GM19455 (cell line): ENCODE measurements at regions not wholly inside any gene's neighbourhood (a gene's known extent, or its start where the extent isn't known, plus 50 kb on each side); places are given as distances from the start of the nearest gene placed in this dataset.
A peak's percentile ranks its signal among the peaks of the same experiment; 100 is the strongest.

Experiments used
- ATAC-seq: cut with Tn5 transposase; IDR thresholded peaks from one replicate; pipeline ENCODE4 v1.9.1; 2021; ENCODE audit not compliant: unreplicated experiment

- no peak for ATAC-seq
Measured at GRCh38 chr2:181332044-181332605, 125.1 kb upstream of the ITGA4 start.

GRCh38 chr2:181334158-181334826 is 122.9 kb upstream of the ITGA4 start:
- no peak for ATAC-seq

GRCh38 chr2:181340891-181341290 is 116.3 kb upstream of the ITGA4 start:
- no peak for ATAC-seq

- ATAC-seq, result no peak
Measured at GRCh38 chr2:181341855-181342600, 115.2 kb upstream of the ITGA4 start.

- peak; percentile 93 for ATAC-seq
Measured at GRCh38 chr2:181348107-181348837, 108.9 kb upstream of the ITGA4 start.

GRCh38 chr2:181352158-181352557 is 105.0 kb upstream of the ITGA4 start:
- ATAC-seq, result no peak

GRCh38 chr2:181354626-181355025 is 102.6 kb upstream of the ITGA4 start:
- ATAC-seq, result no peak

GRCh38 chr2:181356526-181357130 is 100.6 kb upstream of the ITGA4 start:
- no peak for ATAC-seq

- no peak for ATAC-seq
Measured at GRCh38 chr2:181357979-181358378, 99.2 kb upstream of the ITGA4 start.

GRCh38 chr2:181362561-181362960 is 94.6 kb upstream of the ITGA4 start:
- ATAC-seq, result no peak

- no peak for ATAC-seq
Measured at GRCh38 chr2:181363164-181363563, 94.0 kb upstream of the ITGA4 start.

GRCh38 chr2:181364492-181365170 is 92.6 kb upstream of the ITGA4 start:
- ATAC-seq, result no peak

- ATAC-seq, result no peak
Measured at GRCh38 chr2:181366675-181367175, 90.5 kb upstream of the ITGA4 start.

GRCh38 chr2:181367411-181367810 is 89.8 kb upstream of the ITGA4 start:
- ATAC-seq, result no peak

- no peak for ATAC-seq
Measured at GRCh38 chr2:181367906-181368435, 89.2 kb upstream of the ITGA4 start.

GRCh38 chr2:181370126-181370525 is 87.1 kb upstream of the ITGA4 start:
- ATAC-seq, result no peak

- ATAC-seq, result no peak
Measured at GRCh38 chr2:181371195-181371594, 86.0 kb upstream of the ITGA4 start.

- ATAC-seq, result no peak
Measured at GRCh38 chr2:181371782-181372645, 85.2 kb upstream of the ITGA4 start.

- ATAC-seq, result no peak
Measured at GRCh38 chr2:181372646-181373040, 84.5 kb upstream of the ITGA4 start.
